Spinal cord (tissue), 9 donors: ENCODE measurements at regions not wholly inside any gene's neighbourhood (a gene's known extent, or its start where the extent isn't known, plus 50 kb on each side); places are given as distances from the start of the nearest gene placed in this dataset.
A peak's percentile ranks its signal among the peaks of the same experiment; 100 is the strongest.

Experiments
- DNase-seq, 6 donors: peaks; one replicate each; pipeline versions ENCODE4 v3.0.0 to v3.0.0-alpha.2; 2013 to 2015; ENCODE audit warnings: low spot score in 6 of 6, low read depth in 4 of 6
- H3K27ac ChIP-seq: one replicate; pipeline ENCODE4 v1.5.1; 2013; ENCODE audit warnings: low read depth, low read length, control low read depth
- H3K27me3 ChIP-seq: one replicate; pipeline ENCODE4 v1.6.1; 2013; ENCODE audit warnings: low read length; ENCODE audit not compliant: control insufficient read depth, insufficient read depth
- H3K36me3 ChIP-seq: one replicate; pipeline ENCODE4 v1.6.1; 2013; ENCODE audit warnings: low read length; ENCODE audit not compliant: control insufficient read depth, insufficient read depth
- H3K4me1 ChIP-seq: one replicate; pipeline ENCODE4 v1.6.1; 2013; ENCODE audit warnings: low read length; ENCODE audit not compliant: control insufficient read depth, insufficient read depth
- H3K4me3 ChIP-seq: one replicate; pipeline ENCODE4 v1.5.1; 2013; ENCODE audit warnings: low read depth, low read length, control low read depth
- H3K9me3 ChIP-seq: one replicate; pipeline ENCODE4 v1.6.1; 2013; ENCODE audit warnings: low read length; ENCODE audit not compliant: control insufficient read depth, insufficient read depth
- WGBS: methylation state at CpG from one replicate; pipeline ENCODE4 v1.1.5; 2013; ENCODE audit warnings: missing lambda C conversion rate; ENCODE audit not compliant: insufficient coverage; 5-methylcytosine and 5-hydroxymethylcytosine counted together
- donor health status: healthy.

DNA sequence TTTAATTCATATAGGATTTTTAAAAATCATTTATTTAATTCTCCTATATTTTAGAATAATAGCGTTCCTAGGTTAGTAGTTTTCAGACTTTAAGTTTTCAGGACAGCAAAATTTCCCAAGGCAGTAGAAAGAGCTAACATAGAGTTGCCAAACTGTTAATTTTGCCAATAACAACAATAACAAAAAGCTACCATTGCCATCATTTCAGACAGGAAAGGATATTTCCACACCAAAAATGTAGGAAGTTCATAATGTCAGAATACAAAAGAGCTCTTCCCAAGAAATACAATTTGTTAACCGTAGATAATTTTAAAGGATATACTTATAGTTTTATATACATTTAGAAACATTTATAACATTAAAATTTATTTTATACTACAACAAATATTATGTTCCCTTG lies 81.4 kb upstream of the EEA1 start:
- Histone ChIP-seq H3K27me3 (no peaks in the 10 kb centered on the region), H3K27ac (no peak overlapping the region), H3K4me3 (no peak overlapping the region), H3K9me3 (no peaks in the 10 kb centered on the region), H3K36me3 (no peaks in the 10 kb centered on the region), H3K4me1 (no peaks in the 10 kb centered on the region)
- DNase-seq = no peak
- no CpG with 5 or more reads among the region's 2 CpGs for WGBS

DNA sequence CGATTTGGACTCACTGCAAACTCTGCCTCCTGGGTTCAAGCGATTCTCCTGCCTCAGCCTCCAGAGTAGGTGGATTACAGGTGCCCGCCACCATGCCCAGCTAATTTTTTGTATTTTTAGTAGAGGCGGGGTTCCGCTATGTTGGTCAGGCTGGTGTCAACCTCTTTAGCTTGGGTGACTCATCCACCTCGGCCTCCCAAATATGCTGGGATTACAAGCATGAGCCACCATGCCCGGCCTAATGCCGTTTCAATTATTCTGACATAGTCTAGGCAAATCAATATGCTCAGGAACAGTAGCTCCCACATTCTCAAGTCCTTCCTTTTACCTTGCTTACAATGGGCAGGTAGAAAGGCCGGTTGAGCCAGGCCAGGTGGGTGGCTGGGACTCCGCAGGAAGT lies 82.0 kb upstream of the EEA1 start:
- WGBS = 100% methylated on average over 8 of the region's 10 CpGs
- H3K4me3 ChIP-seq = no peak overlapping the region
- H3K4me1 ChIP-seq = no peaks in the 10 kb centered on the region
- no peaks in the 10 kb centered on the region for H3K9me3 ChIP-seq
- no peak overlapping the region for H3K27ac ChIP-seq
- DNase-seq = no peak
- H3K27me3 ChIP-seq = no peaks in the 10 kb centered on the region
- H3K36me3 ChIP-seq = no peaks in the 10 kb centered on the region

DNA sequence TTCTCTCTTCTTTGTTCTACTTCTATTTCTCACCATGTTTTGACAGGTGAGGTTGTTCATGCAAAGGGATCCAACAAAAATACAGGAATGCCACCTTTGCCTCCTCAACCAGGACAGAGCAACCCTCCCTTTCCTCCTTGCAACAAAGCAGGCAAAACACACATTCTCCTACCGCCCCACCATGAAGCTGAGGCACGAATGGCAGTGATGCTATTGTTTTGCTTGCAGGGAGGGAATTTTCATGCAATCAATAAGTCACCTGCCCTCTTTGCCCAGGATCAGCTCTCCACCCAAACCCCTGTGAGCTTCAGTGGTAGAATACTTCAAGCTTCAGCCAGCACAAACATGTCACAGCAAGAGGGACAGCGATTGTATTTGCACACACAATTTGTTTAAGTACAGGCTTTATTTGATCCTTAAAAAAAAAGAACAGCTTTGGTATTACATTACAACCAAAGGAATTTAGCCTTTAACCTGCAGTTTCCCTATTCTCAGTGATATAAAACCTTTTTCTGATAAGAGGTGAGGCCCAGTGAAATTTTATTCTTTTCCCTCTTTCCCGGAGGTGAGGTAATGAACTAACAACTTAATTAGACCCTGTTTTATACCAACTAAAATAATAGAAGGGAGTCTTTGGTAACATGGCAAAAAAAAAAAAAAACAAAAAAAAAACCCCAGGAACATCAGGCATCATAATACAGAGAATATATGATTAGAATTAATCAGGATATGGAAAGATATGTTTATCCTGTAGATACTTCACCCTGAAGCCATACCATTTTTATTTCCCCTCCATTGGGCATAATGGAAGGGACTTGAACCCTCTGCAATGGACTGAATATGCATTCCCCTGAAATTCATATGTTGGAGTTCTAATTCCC lies 87.0 kb upstream of the EEA1 start:
- Histone ChIP-seq H3K4me1 (no peaks in the 10 kb centered on the region), H3K27me3 (no peaks in the 10 kb centered on the region), H3K36me3 (no peaks in the 10 kb centered on the region), H3K27ac (peak overlapping the region; percentile 25), H3K4me3 (no peak overlapping the region), H3K9me3 (no peaks in the 10 kb centered on the region)
- 59% methylated on average over 2 of the region's 4 CpGs for WGBS
- DNase-seq = peak in 1 of 6 donors; percentile 57

DNA sequence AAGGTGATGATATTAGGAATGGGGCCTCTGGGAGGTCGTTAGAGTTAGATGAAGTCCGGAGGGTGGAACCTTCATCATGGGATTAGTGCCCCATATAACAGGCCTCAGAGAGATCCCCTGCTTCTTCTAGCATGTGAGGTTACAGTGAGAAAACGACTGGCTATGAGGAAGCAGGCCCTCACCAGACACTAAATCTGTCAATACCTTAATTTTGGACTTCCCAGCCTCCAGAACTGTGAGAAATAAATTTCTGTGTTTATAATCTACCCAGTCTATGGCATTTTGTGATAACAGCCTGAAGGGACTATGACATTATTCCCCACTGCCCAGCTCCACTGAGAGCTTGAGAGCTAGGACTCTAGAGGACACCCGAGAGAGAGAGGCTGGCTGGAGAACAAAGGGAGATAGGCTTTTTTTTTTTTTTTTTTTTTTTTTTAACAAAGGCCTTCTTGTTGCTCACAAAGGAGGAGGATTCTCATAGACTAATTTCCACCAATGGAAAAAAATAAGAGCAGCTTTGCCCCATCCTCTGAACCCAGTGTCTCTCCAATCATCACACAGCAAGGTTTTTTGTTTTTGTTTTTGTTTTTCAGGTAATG lies 87.8 kb upstream of the EEA1 start:
- H3K4me3 ChIP-seq = no peak overlapping the region
- no peaks in the 10 kb centered on the region for H3K9me3 ChIP-seq
- no peak for DNase-seq
- no peaks in the 10 kb centered on the region for H3K27me3 ChIP-seq
- H3K27ac ChIP-seq = no peak overlapping the region
- no CpG with 5 or more reads among the region's 4 CpGs for WGBS
- no peaks in the 10 kb centered on the region for H3K36me3 ChIP-seq
- no peaks in the 10 kb centered on the region for H3K4me1 ChIP-seq

DNA sequence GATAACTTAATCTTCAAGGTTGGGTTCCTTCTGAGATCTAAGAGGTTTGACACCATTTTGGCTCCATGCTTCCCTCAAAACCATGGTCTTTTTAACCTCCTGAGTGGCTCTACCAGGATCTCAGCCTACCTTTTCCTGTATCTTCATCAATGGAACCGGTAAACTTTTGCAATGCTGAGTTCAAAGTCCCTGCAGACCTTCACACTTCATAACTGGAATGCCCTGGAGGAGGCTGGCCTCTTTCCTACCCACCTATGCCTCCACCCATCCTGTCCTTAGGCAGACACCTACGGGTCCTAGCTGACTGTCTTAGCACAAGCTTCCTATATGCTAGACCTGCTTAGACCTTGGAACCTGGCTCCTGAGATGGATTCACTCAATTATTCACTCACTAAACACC lies 89.5 kb upstream of the EEA1 start:
- Histone ChIP-seq H3K4me3 (no peak overlapping the region), H3K9me3 (no peaks in the 10 kb centered on the region), H3K27me3 (no peaks in the 10 kb centered on the region), H3K36me3 (no peaks in the 10 kb centered on the region), H3K27ac (no peak overlapping the region), H3K4me1 (no peaks in the 10 kb centered on the region)
- WGBS = 97% methylated on average over 2 of the region's 2 CpGs
- no peak for DNase-seq

DNA sequence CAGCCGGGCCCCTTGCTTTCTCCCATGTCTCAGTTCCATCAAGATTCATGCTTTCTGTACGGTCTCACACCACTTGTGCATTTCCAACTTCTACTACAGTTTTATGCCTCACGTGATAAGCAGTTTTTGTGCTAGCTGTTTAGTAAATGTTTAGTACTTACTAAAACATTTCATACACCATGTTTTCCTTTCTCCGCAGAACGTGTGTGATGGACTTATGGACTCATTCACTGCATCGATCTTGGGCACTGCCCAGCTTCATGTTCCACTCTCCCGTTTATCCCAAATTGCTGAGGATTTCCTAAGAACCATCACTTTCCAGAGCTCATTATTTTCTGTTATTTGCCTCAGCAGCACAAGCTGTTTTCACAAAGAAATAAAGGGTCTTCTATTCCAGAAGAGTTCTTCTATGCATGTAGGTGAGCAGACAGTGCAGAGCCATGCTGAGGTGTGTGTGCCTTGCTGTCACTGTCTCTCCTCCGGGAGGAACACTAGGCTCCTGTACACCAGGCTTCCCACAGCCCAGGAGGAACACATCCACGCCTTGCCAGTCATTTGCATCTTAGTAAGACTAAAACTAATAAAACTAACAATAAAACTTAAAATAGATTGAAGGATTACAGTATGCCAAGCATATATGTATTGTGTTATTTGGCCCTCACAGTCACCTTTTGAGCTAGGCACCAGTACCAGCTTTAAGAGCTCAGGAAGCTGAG lies 90.3 kb upstream of the EEA1 start:
- no peak for DNase-seq
- no peaks in the 10 kb centered on the region for H3K4me1 ChIP-seq
- no peaks in the 10 kb centered on the region for H3K9me3 ChIP-seq
- H3K4me3 ChIP-seq = no peak overlapping the region
- no peaks in the 10 kb centered on the region for H3K27me3 ChIP-seq
- H3K36me3 ChIP-seq = no peaks in the 10 kb centered on the region
- H3K27ac ChIP-seq = no peak overlapping the region
- WGBS = 100% methylated on average over 3 of the region's 9 CpGs

DNA sequence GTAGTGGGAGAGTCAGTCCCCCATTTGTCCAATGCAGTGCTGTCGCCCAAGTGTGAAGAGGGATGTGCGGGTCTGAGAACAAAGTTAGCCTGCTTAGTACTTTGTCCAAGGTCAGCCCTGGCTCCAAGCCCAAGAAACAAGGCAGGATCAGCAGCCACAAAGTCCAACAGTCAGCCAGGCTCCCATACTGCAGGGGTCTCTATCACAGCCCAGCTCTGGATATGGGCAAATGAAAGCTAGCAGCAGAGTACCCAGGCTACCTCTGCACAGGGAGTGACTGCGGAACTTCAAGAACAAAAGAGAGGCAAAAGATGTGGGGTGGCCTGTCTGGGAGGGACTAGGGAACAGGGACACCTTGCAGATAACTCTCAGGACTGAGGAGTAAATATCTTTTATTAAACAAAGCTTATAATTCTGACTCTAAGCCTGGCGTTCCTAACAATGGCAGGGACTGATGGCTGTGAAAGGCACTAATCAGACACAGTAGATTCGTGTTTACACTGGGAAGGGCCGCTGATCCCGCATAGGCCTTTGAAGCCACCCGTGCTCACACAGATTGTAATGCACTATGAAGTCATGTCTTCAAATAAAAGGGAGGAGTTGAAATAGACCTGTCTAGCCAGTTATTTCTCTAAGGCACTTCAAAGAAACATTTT lies 91.0 kb upstream of the EEA1 start:
- peak in 1 of 6 donors; percentile 27 for DNase-seq
- Histone ChIP-seq H3K9me3 (no peaks in the 10 kb centered on the region), H3K4me1 (no peaks in the 10 kb centered on the region), H3K36me3 (no peaks in the 10 kb centered on the region), H3K27ac (no peak overlapping the region), H3K27me3 (no peaks in the 10 kb centered on the region), H3K4me3 (no peak overlapping the region)
- 47% methylated on average over 6 of the region's 8 CpGs for WGBS

DNA sequence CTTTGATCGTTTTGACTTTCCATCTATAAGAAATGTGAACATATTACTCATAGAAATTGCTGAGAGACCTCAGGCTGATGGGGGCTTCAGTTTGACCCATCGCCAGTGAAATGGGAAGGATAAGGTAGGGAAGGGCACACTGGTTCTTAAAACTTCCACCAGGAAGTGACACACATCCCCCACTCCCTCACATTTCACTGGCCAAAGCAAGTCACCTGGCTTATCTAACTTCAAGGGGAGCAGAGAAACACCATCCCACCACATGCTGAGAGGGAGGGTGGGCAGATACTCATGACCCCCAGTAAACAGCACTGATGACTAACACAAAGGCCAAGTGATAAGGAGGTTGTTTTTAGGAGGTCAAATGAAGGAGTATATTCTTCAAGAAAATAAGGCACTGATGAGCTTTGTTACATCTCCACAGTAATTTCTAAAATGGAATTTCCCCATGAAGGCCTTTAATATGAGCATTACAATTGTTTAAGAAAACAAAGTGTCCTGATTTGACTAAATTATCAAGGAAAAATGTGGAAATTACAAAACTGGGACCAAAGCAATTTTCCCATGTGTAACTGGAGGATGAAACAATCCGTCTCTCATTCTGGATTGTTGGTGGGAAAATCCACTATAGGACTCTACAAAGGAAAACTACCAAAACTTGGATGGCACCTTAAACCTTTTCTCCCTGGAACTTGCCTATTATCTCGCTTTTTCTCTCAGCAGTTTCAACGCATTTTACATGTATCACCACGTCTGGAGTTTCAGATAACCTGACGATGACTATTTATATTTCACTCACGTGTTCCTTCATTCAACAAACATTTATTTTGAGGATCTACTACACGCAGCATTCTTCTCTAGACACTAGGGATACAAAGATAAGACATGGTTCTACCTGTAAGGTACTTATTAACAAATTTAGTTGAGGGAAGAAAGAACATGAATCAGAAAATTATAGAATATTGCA lies 91.8 kb upstream of the EEA1 start:
- DNase-seq = no peak
- WGBS = 92% methylated on average over 4 of the region's 9 CpGs
- Histone ChIP-seq H3K4me1 (no peaks in the 10 kb centered on the region), H3K27ac (no peak overlapping the region), H3K27me3 (no peaks in the 10 kb centered on the region), H3K9me3 (no peaks in the 10 kb centered on the region), H3K36me3 (no peaks in the 10 kb centered on the region), H3K4me3 (no peak overlapping the region)
